VCaP (cell line): ENCODE measurements at regions not wholly inside any gene's neighbourhood (a gene's known extent, or its start where the extent isn't known, plus 50 kb on each side); places are given as distances from the start of the nearest gene placed in this dataset.
A peak's percentile ranks its signal among the peaks of the same experiment; 100 is the strongest.

Experiments
- H3K27ac ChIP-seq: fragments of 450-650 bp; 2 replicates; pipeline ENCODE4 v1.5.1; 2017
- TF ChIP-seq, protein P1 (sequence below): fragments of 450-650 bp; conservative IDR thresholded peaks from 2 replicates; pipeline ENCODE4 v1.5.1; 2017; ENCODE audit warnings: mild to moderate bottlenecking, moderate library complexity

DNA sequence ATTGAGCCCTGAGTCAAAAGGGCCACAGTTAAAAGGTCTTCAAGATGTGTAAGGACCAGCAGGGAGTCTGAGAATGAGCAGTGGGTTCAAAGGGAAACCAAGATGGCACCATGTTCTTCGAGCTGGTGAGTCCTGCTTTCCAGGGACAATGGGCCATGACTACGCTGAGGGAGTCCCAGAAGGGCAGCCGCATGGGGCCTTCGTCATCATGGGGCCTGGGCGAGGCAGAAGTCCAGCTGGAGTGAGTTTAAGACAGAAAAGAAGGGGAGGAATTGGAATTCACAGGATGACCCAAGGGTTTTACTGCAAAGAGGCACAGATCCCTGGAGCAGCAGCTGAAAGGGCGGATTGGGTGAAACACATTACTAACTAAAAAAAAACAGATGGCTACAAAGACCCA lies 340.8 kb upstream of the MYT1L start:
- TF ChIP-seq, protein P1, sequence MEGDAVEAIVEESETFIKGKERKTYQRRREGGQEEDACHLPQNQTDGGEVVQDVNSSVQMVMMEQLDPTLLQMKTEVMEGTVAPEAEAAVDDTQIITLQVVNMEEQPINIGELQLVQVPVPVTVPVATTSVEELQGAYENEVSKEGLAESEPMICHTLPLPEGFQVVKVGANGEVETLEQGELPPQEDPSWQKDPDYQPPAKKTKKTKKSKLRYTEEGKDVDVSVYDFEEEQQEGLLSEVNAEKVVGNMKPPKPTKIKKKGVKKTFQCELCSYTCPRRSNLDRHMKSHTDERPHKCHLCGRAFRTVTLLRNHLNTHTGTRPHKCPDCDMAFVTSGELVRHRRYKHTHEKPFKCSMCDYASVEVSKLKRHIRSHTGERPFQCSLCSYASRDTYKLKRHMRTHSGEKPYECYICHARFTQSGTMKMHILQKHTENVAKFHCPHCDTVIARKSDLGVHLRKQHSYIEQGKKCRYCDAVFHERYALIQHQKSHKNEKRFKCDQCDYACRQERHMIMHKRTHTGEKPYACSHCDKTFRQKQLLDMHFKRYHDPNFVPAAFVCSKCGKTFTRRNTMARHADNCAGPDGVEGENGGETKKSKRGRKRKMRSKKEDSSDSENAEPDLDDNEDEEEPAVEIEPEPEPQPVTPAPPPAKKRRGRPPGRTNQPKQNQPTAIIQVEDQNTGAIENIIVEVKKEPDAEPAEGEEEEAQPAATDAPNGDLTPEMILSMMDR = no peak

DNA sequence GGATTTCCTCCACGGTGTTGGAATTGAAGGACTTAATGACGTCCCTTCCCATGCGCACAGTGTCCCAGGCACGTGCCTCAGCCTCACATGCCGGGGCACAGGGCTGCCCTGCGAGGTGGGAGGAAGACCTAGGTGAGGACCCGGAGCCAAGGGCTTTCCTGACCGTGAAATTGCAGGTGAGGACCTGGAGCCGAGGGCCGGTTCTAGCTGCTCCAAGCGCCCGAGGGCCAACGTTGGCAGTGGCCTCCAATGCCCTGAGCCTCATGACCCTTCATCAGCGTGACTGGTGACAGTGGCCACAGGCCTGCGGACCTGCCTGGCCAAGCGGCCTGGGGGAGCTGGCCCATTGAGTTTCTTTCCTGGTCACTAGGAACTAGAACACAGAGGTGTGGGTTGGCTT lies 338.2 kb upstream of the MYT1L start:
- TF ChIP-seq, protein P1 = no peak
- no peak overlapping the region for H3K27ac ChIP-seq

More for the DNA sequence above, 340.8 kb upstream of the MYT1L start:
- H3K27ac ChIP-seq = no peak overlapping the region

DNA sequence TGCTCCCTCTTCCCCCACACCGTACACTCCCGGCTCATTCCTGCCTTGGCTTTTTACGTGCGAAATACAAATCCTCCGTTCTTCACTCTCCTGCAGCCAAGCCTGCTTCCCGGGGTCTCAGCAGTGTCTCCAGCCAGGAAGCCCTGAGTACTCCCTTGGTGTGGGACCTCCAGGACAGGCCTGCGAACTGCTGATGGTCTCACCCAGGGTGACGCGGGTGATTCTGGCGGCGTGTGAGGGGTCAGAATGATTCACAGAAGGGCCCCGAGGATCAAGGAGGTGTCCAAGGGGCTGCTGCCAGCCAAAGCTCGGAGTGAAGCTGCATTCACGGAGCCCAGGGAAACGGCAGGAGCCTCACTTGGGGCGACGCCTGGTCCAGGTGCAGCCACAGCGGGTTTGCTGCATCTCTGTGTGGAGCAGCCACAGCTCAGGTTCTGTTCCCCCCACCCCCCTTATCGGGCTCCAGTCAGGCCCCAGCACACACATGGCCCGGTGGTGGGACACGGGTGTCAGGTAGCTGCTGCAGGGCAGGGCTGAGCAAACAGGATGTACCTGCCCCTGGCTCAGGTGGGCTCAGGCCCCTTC lies 337.7 kb upstream of the MYT1L start:
- H3K27ac ChIP-seq = no peak overlapping the region
- TF ChIP-seq, protein P1 = no peak

DNA sequence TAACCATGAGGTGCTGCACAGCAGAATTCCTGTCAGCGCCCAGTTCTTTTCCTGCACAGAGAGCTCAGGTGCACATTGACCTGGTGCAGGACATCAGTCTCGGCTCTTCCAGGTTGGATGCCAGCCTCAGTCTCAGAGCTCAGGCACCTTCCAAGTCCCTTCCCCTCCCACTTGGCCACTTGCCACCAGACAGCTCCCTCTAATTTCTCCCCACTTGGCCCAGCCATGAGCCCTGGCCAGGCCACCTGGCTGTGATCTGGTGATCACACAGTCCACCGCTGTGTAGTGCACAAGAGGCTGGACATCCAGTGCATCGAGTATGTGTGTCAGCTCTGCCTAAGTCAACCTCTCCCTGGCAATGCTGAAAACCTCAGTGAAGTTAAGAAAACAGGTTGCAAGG lies 336.6 kb upstream of the MYT1L start:
- TF ChIP-seq, protein P1 = no peak
- no peak overlapping the region for H3K27ac ChIP-seq

DNA sequence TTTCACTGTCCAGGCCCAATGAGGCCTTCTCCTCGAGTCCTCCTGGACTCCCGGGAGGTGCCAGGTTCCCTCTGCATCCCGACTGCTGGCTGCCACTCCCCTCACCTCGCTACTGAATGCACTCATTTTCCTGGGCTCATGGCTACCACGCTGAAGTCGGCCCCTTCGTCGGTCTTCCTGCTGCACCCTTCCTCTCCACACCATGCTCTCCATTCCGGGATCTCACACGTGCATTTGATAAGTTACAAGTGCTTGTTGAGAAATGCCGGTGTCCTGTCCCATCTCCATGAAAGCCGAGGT lies 334.7 kb upstream of the MYT1L start:
- TF ChIP-seq, protein P1 = no peak
- H3K27ac ChIP-seq = no peak overlapping the region; the same call in 1 of the 2 replicates

DNA sequence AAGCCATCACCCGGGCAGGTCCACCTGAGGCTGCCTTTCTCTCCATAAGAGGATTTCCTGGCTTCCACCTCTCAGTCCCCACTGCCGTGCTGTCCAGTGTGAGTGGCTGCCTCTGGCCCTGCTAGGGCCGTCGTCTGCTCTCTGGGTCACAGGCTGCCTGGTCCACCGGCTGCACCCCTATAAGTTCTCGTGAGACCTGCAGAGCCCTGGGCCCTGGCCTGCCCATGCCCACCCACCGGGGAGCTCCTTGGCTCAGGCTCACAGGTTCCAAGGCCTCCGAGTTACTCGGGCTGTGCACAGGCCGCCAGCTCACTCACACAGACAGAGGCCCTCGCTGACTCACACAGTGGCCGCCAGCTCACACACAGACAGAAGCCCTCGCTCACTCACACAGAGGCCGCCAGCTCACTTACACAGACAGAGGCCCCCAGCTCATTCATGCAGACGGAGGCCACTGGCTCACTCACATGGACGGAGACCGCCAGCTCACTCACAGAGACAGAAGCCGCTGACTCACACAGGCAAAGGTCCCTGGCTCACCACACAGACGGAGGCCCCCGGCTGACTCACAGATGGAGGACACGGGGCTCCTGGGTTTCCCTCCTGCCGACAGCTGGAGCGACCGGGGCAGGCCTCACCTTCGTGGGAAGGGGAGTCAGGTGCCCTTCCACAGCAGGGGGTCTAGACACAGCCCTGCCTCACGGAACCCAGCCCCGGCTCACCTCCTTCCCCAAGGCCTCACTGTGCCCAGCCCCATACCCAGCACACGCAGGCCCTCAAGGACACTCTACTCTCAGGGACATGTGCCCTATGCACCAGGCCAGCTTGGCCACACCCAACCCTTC lies 334.1 kb upstream of the MYT1L start:
- H3K27ac ChIP-seq = peak overlapping the region; percentile 97
- TF ChIP-seq, protein P1 = no peak

DNA sequence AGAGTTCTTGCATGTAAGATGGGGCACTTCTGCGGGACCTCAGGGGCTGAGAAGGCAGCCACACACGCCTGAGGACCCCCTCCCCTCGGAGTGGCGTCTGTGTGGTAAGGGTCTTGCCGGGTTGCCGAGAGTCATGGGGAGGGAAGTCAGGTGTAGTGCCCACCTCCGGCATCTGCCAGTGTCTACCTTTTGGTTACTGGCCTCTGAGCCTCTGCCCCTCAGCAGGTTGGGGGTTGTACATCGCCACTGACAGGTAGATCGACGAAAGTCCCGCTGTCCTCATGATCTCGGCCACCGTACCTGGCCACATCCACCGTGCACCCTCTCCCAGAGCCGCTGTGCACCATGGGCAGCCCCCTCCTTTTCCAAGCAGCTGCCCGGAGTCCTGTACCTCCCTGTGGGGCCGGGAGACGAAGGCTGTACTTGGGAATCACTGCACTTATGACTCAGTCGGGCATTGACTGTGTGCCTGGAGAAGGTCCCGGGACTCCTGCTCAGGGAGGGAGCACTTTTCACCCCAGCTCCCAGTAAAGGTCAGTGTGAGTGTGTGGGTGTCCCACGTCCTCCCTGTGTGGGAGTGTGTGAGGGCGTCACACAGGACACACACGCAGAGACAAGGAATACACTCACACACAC lies 332.4 kb upstream of the MYT1L start:
- H3K27ac ChIP-seq = peak overlapping the region; percentile 97
- TF ChIP-seq, protein P1 = no peak
